K562 (cell line): ENCODE measurements at regions not wholly inside any gene's neighbourhood (a gene's known extent, or its start where the extent isn't known, plus 50 kb on each side); places are given as distances from the start of the nearest gene placed in this dataset.

ENCODE experiments used
- ATAC-seq: fragments of 200-7000 bp; cut with Tn5 transposase; 3 replicates; pipeline ENCODE4 v1.9.1; 2020; ENCODE audit warnings: moderate library complexity
- BruUV-seq: library from RNA; stranded (reverse); fragments of 400-500 nt; replicated peaks from 2 replicates; lab custom pipeline; 2021; lab: Mats Ljungman, UMichigan
- CTCF ChIA-PET: fragments of 300-600 bp; formaldehyde crosslinking; extraction: SDS; loops from one replicate; lab custom pipeline; 2021; ENCODE audit warnings: low intra/inter-chr PET ratio; lab: Yijun Ruan, JAX
- POLR2A ChIA-PET: fragments of 300-600, 350-650 bp; sonication (Branson Sonifier 250); formaldehyde crosslinking; extraction: SDS; loops from one replicate; lab custom pipeline; 2021; ENCODE audit warnings: antibody characterized with exemption, inconsistent platforms; lab: Yijun Ruan, JAX
- DNase-seq, 4 experiments: peaks; one replicate each; pipeline versions ENCODE4 v3.0.0 to v3.0.0-alpha.2; 2011 to 2018; ENCODE audit warnings: low spot score in 3 of 4, mixed read lengths in 3 of 4; ENCODE audit errors: extremely low read depth in 1 of 4
- FAIRE-seq: peaks from 2 replicates; lab custom pipeline; 2011; peaks lifted over from hg19 to GRCh38; lab: Jason Lieb, UNC
- H2AFZ ChIP-seq: 2 replicates; pipeline ENCODE4 v1.6.0; 2011; ENCODE audit warnings: low read depth, low read length, control low read depth, inconsistent platforms
- H3K27ac ChIP-seq: fragments of 200-600 bp; 3 replicates; pipeline ENCODE4 v1.8.0; 2011; ENCODE audit warnings: low read depth, mild to moderate bottlenecking, control low read depth, inconsistent platforms, low read length, moderate library complexity, mixed read lengths; ENCODE audit errors: extremely low read depth
- H3K27me3 ChIP-seq, 2 experiments: fragments of 300-600 bp in 1 of 2; 2 replicates in 1 of 2; 3 replicates in 1 of 2; pipeline versions ENCODE4 v1.6.0 to v1.8.0; 2011; ENCODE audit warnings: inconsistent platforms in 2 of 2, low read length in 2 of 2, mild to moderate bottlenecking in 1 of 2, mixed read lengths in 1 of 2, moderate library complexity in 1 of 2; ENCODE audit not compliant: control insufficient read depth in 2 of 2, insufficient read depth in 2 of 2
- H3K36me3 ChIP-seq: fragments of 300-600 bp; 3 replicates; pipeline ENCODE4 v1.8.0; 2011; ENCODE audit warnings: mild to moderate bottlenecking, low read length, inconsistent platforms; ENCODE audit not compliant: control insufficient read depth, insufficient read depth
- H3K4me1 ChIP-seq, 2 experiments: fragments of 200-600 bp in 1 of 2; replicated peaks in 1 of 2; 2 replicates in 1 of 2; 3 replicates in 1 of 2; pipeline versions ENCODE4 v1.5.1 to v1.8.0; 2011; ENCODE audit warnings: inconsistent platforms in 2 of 2, low read length in 2 of 2, mild to moderate bottlenecking in 1 of 2, mixed read lengths in 1 of 2, moderate library complexity in 1 of 2; ENCODE audit not compliant: control insufficient read depth in 2 of 2, insufficient read depth in 2 of 2
- H3K4me2 ChIP-seq: 2 replicates; pipeline ENCODE4 v1.6.1; 2011; ENCODE audit warnings: low read length, control low read depth, inconsistent platforms, mixed read lengths; ENCODE audit not compliant: insufficient read depth
- H3K4me3 ChIP-seq: fragments of 200-600 bp; sonication (generic), shearing (Covaris generic); 2 replicates; pipeline ENCODE4 v1.5.1; 2016; ENCODE audit warnings: control low read depth, inconsistent platforms
- H3K79me2 ChIP-seq: fragments of 200-600 bp; 3 replicates; pipeline ENCODE4 v1.8.0; 2011; ENCODE audit warnings: low read length, inconsistent platforms; ENCODE audit not compliant: control insufficient read depth, insufficient read depth
- H3K9ac ChIP-seq, 2 experiments: 2 replicates each; pipeline versions ENCODE4 v1.6.0 to v1.6.1; 2011; ENCODE audit warnings: low read depth in 2 of 2, low read length in 2 of 2, control low read depth in 1 of 2, inconsistent platforms in 1 of 2, mild to moderate bottlenecking in 1 of 2, mixed read lengths in 1 of 2; ENCODE audit not compliant: insufficient read depth in 1 of 2
- H3K9me1 ChIP-seq: one replicate; pipeline ENCODE4 v1.6.0; 2011; ENCODE audit warnings: inconsistent platforms, mild to moderate bottlenecking, low read length, moderate library complexity; ENCODE audit not compliant: control insufficient read depth, insufficient read depth
- H3K9me3 ChIP-seq: replicated peaks from 2 replicates; pipeline ENCODE4 v1.5.1; 2011; ENCODE audit warnings: low read depth, low read length, inconsistent platforms; ENCODE audit not compliant: control insufficient read depth, insufficient read depth
- H4K20me1 ChIP-seq: replicated peaks from 2 replicates; pipeline ENCODE4 v1.6.1; 2011; ENCODE audit warnings: low read length, inconsistent platforms, mixed read lengths; ENCODE audit not compliant: control insufficient read depth, insufficient read depth
- ATF3 ChIP-seq, 2 experiments: fragments of 450-650 bp in 1 of 2; sonication (generic) in 1 of 2; formaldehyde crosslinking in 1 of 2; IDR thresholded peaks in 1 of 2; conservative IDR thresholded peaks in 1 of 2; 2 replicates each; pipeline versions ENCODE4 v1.6.1 to v1.8.1; 2016 to 2023; ENCODE audit warnings: mild to moderate bottlenecking in 2 of 2, moderate library complexity in 2 of 2, inconsistent platforms in 1 of 2, missing genetic modification reagents in 1 of 2
- CREM ChIP-seq: IDR thresholded peaks from 2 replicates; pipeline ENCODE4 v1.6.1; 2014; ENCODE audit warnings: antibody characterized with exemption, low read depth
- E2F1 ChIP-seq: sonication (generic); formaldehyde crosslinking; IDR thresholded peaks from 2 replicates; pipeline ENCODE4 v1.8.1; 2023; ENCODE audit warnings: mild to moderate bottlenecking, missing genetic modification reagents, moderate library complexity
- GATAD2B ChIP-seq: fragments of 450-650 bp; IDR thresholded peaks from 2 replicates; pipeline ENCODE4 v1.6.1; 2017; ENCODE audit warnings: mild to moderate bottlenecking, borderline replicate concordance
- HDAC2 ChIP-seq: fragments of 450-650 bp; IDR thresholded peaks from 2 replicates; pipeline ENCODE4 v1.6.1; 2016; ENCODE audit warnings: mild to moderate bottlenecking
- NRF1 ChIP-seq, 2 experiments: fragments of 450-650 bp; IDR thresholded peaks in 1 of 2; conservative IDR thresholded peaks in 1 of 2; 2 replicates each; pipeline ENCODE4 v1.6.1; 2014; ENCODE audit warnings: mild to moderate bottlenecking in 2 of 2
- PKNOX1 ChIP-seq: fragments of 450-650 bp; IDR thresholded peaks from 2 replicates; pipeline ENCODE4 v1.6.1; 2016
- PML ChIP-seq: IDR thresholded peaks from 2 replicates; pipeline ENCODE4 v1.6.1; 2012; ENCODE audit warnings: low read length, inconsistent platforms
- RNF2 ChIP-seq: sonication (generic); IDR thresholded peaks from 2 replicates; pipeline ENCODE4 v1.6.1; 2016
- TFE3 ChIP-seq: fragments of 450-650 bp; formaldehyde crosslinking; IDR thresholded peaks from 2 replicates; pipeline ENCODE4 v1.4.0; 2020; ENCODE audit warnings: mild to moderate bottlenecking, mixed read lengths
- ZNF23 ChIP-seq: fragments of 250-450 bp; sonication (Bioruptor Pico); IDR thresholded peaks from 2 replicates; pipeline ENCODE4 v1.4.0; 2020; ENCODE audit warnings: mild to moderate bottlenecking
- ZNF280B ChIP-seq: fragments of 250-450 bp; sonication (Bioruptor Pico); IDR thresholded peaks from 2 replicates; pipeline ENCODE4 v1.5.1; 2021; ENCODE audit warnings: mild to moderate bottlenecking
- ZNF444 ChIP-seq: fragments of 250-450 bp; sonication (Bioruptor Pico); IDR thresholded peaks from 2 replicates; pipeline ENCODE4 v1.4.0; 2020; ENCODE audit warnings: mild to moderate bottlenecking, moderate library complexity
- WGBS: fragments of 100-300 bp; shearing (Covaris generic); methylation state at CpG from one replicate; pipeline ENCODE4 v1.1.6; 2016; ENCODE audit warnings: low coverage, mixed read lengths; ENCODE audit not compliant: insufficient coverage; ENCODE audit errors: missing lambda C conversion rate; 5-methylcytosine and 5-hydroxymethylcytosine counted together
- in situ Hi-C: fragments of 300-500 bp; cut with MboI; formaldehyde crosslinking; loops from 4 replicates; pipeline ENCODE4 v1.15.0; 2018; ENCODE audit warnings: inconsistent platforms, mixed read lengths
- intact Hi-C: fragments of 100-400 bp; cut with micrococcal nuclease; formaldehyde crosslinking; loops from 2 replicates; pipeline ENCODE4 v1.14.2; 2022

- no peak for TF ChIP-seq RNF2
- no peak for TF ChIP-seq ATF3 (IDR thresholded peaks at IDR 0.05)
- TF ChIP-seq ATF3 (CRISPR knock-in tag; conservative IDR thresholded peaks at IDR 0.05) = no peak
- no peak for TF ChIP-seq PML
- no peak for TF ChIP-seq ZNF444 (CRISPR knock-in tag)
These were observed 135.4 kb upstream of the PRPS1L1 start (continued) for GRCh38 chr7:18163091-18163490.

- no peak overlapping the region for H3K4me2 ChIP-seq
- TF ChIP-seq CREM (no peak), ZNF23 (no peak), TFE3 (CRISPR knock-in tag) (no peak), HDAC2 (no peak), GATAD2B (no peak), ZNF280B (CRISPR knock-in tag) (no peak), E2F1 (CRISPR knock-in tag) (no peak), NRF1 (conservative IDR thresholded peaks at IDR 0.05 in 1 of 2, IDR thresholded peaks at IDR 0.05 in 1 of 2) (no peak), PKNOX1 (no peak)
These were observed 137.5 kb upstream of the PRPS1L1 start for GRCh38 chr7:18165166-18165565.

More at GRCh38 chr7:18165166-18165565, 137.5 kb upstream of the PRPS1L1 start:
- ChIA-PET POLR2A (no interaction called here), CTCF (no interaction called here)
- Histone ChIP-seq H3K9me1 (no peaks in the 10 kb centered on the region), H3K79me2 (no peaks in the 10 kb centered on the region), H3K4me3 (no peak overlapping the region), H3K36me3 (no peaks in the 10 kb centered on the region), H3K27me3 (no peaks in the 10 kb centered on the region), H3K9me3 (no peaks in the 10 kb centered on the region), H3K9ac (no peak overlapping the region), H2AFZ (peak overlapping the region; percentile 28), H3K27ac (no peak overlapping the region), H3K4me1 (no peaks in the 10 kb centered on the region; a peak in 1 of 5 replicates), H4K20me1 (no peaks in the 10 kb centered on the region)
- WGBS = 43% methylated on average over 1 of the region's 1 CpG
- ATAC-seq (no peak; the same call in 2 of the 3 replicates), DNase-seq (no peak), FAIRE-seq (peak; percentile 26)
- intact Hi-C loops (no loop called here), in situ Hi-C loops (no loop called here)
- BruUV-seq = no TSS peak
